CD4-positive, alpha-beta T cell treated with Interferon gamma for 1 hour (primary cell): ENCODE measurements at regions not wholly inside any gene's neighbourhood (a gene's known extent, or its start where the extent isn't known, plus 50 kb on each side); places are given as distances from the start of the nearest gene placed in this dataset.

Source experiments
- DNase-seq: peaks from one replicate; pipeline ENCODE4 v3.0.0-alpha.2; 2020

- no peak for DNase-seq
Observed at GRCh38 chr2:220835583-220835982, 736.5 kb downstream of the EPHA4 start.

- DNase-seq: no peak
Observed at GRCh38 chr2:220837226-220837625, 734.9 kb downstream of the EPHA4 start.

- no peak for DNase-seq
Observed at GRCh38 chr2:220842901-220843665, 729.0 kb downstream of the EPHA4 start.

- DNase-seq: no peak
Observed at GRCh38 chr2:220845766-220846273, 726.3 kb downstream of the EPHA4 start.

- DNase-seq: no peak
Observed at GRCh38 chr2:220847006-220847405, 725.1 kb downstream of the EPHA4 start.

GRCh38 chr2:220847589-220847988 lies 724.5 kb downstream of the EPHA4 start:
- DNase-seq: no peak

- no peak for DNase-seq
Observed at GRCh38 chr2:220849433-220849832, 722.7 kb downstream of the EPHA4 start.

- no peak for DNase-seq
Observed at GRCh38 chr2:220850116-220850515, 722.0 kb downstream of the EPHA4 start.

- DNase-seq: no peak
Observed at GRCh38 chr2:220855296-220855695, 716.8 kb downstream of the EPHA4 start.

GRCh38 chr2:220856486-220856885 lies 715.6 kb downstream of the EPHA4 start:
- DNase-seq: no peak

- no peak for DNase-seq
Observed at GRCh38 chr2:220857368-220857767, 714.7 kb downstream of the EPHA4 start.

- no peak for DNase-seq
Observed at GRCh38 chr2:220858101-220858500, 714.0 kb downstream of the EPHA4 start.

GRCh38 chr2:220871909-220872308 lies 700.2 kb downstream of the EPHA4 start:
- DNase-seq: no peak

GRCh38 chr2:220876080-220876824 lies 695.9 kb downstream of the EPHA4 start:
- no peak for DNase-seq

GRCh38 chr2:220877491-220877890 lies 694.6 kb downstream of the EPHA4 start:
- DNase-seq: no peak

- DNase-seq: no peak
Observed at GRCh38 chr2:220877897-220878296, 694.2 kb downstream of the EPHA4 start.

GRCh38 chr2:220880623-220881596 lies 691.2 kb downstream of the EPHA4 start:
- no peak for DNase-seq

- DNase-seq: no peak
Observed at GRCh38 chr2:220882507-220882906, 689.6 kb downstream of the EPHA4 start.

GRCh38 chr2:220885593-220885992 lies 686.5 kb downstream of the EPHA4 start:
- no peak for DNase-seq

- no peak for DNase-seq
Observed at GRCh38 chr2:220887271-220887870, 684.7 kb downstream of the EPHA4 start.

- no peak for DNase-seq
Observed at GRCh38 chr2:220887876-220888275, 684.2 kb downstream of the EPHA4 start.

- no peak for DNase-seq
Observed at GRCh38 chr2:220890931-220891330, 681.2 kb downstream of the EPHA4 start.

- DNase-seq: no peak
Observed at GRCh38 chr2:220891405-220891804, 680.7 kb downstream of the EPHA4 start.
